DMS79 treated with DMSO at 0.1 percent for 48 hours (cell line): ENCODE measurements at regions not wholly inside any gene's neighbourhood (a gene's known extent, or its start where the extent isn't known, plus 50 kb on each side); places are given as distances from the start of the nearest gene placed in this dataset.
"Not testable (repeated sequence)": the region's sequence is repeated elsewhere in the genome, so short reads cannot be mapped to it uniquely, and the experiment has no call there.

Source experiments
- DNase-seq: peaks from one replicate; lab custom pipeline; 2025; lab: John Stamatoyannopoulos, UW

DNA sequence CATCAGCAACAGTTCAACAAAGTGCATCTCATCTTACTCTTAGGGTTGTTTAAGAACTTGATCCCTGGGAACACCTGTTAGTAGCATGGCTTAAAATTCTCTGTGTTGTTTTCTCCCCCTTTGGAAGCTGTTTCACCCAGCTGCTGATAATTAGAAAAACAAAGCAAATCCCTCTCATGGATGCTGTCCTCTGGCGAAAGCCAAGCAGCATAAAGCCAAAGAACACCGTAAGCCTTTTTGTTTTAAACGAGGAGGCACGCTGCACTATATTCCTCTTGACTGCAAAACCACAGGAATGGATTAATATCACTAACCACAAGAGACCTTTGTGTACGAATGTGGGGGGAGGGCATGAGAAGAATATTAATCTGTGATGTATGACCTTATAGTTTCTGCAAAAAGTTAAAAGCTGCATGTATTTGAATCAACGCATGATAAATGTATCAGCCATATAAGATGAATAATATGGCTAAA is 923.2 kb downstream of the LTN1 start:
- DNase-seq, result no peak

DNA sequence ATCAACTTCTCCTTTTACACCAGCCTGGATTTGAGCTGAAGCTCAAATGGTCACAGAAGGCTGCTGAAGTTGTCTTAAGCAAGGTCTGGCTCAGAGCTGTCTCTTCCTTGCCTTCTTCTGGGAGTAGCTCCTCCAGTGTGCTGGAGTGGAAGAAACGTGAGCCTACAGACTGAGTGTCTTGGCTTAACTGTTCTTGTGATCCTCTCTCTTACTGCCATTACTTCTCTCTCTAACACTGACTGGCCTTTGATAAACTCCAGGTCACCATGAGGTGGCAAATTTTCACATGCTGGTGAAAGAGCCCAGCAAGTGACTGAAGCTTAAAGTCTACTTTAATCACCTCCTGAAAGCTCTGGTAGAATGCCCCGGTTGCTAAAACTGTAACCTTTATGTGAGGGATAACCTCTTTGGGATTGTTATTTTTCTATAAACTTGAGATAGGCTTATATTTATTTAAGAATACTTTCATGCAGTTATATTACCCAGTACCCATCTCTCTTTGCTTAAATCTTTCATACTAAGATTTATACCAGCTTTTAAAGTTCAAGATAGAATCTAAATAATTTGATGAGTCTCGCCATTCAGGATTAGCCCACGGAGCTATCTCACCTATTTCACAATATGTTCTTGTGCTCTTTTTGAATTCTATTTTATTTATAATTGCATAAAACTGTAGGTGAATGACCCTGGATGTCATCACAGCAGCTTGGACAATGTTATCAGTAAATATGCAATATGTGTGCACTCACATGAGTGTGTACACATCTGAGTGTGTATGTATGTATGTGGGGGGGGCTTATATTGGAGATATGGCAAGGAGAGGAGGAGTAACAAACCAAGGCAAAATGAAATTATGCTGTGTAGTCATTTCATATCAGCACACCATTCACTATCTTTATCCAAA is 924.0 kb downstream of the LTN1 start:
- no peak for DNase-seq

DNA sequence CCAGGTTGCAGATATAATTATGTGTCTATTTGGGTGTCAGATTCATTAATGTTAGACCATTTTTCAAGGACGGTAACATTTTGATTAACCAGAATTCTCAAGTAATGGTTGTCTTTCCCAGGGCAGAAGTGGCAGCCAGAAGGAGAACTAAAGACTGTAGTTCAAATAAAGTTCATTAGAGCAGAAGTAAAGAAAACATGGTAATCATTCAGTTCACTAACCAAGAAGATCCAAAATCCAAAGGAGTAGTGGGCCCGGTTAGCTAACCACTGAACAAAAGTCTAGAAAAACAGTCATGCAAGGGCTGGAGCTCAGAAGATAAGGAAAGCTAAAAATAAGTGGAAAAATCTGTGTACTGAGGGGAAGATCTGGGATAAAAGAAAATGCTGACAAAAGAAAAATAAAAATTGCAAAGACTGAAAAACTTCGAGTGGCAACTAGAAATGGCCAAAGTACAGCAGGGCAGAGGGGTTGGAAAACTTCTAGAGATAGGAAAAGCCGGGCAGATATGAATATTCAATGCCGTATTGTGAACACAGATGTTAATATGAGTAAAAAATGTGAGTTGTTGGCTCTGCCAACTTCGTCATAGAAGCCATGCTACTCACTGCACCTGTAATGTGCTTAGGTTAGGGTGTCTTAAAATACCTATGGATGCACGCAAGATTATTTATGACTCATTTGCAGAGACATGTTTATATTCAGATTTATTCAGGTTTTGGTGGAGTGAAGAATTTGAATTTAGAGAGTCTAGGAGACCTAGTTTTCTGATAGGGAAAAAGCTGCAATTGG is 925.9 kb downstream of the LTN1 start:
- DNase-seq, result no peak

DNA sequence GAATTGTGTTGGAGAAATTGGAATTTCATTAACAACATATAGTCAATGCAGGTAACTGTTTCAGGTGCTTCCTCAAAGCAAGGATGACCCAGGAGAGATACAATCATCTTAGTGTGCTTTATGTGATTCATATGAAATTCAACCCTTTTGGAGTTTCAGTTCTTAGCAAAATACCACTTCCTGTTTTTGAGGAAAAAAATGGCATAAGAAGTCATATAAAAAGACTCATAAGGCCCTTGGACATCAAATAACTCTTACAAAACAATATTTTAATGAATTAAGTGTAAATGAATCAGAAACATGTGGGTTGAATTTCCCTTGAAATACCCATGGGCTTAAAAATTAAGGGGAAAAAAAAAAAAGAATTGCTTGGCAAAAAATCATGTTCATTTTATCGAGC is 926.6 kb downstream of the LTN1 start:
- no peak for DNase-seq

DNA sequence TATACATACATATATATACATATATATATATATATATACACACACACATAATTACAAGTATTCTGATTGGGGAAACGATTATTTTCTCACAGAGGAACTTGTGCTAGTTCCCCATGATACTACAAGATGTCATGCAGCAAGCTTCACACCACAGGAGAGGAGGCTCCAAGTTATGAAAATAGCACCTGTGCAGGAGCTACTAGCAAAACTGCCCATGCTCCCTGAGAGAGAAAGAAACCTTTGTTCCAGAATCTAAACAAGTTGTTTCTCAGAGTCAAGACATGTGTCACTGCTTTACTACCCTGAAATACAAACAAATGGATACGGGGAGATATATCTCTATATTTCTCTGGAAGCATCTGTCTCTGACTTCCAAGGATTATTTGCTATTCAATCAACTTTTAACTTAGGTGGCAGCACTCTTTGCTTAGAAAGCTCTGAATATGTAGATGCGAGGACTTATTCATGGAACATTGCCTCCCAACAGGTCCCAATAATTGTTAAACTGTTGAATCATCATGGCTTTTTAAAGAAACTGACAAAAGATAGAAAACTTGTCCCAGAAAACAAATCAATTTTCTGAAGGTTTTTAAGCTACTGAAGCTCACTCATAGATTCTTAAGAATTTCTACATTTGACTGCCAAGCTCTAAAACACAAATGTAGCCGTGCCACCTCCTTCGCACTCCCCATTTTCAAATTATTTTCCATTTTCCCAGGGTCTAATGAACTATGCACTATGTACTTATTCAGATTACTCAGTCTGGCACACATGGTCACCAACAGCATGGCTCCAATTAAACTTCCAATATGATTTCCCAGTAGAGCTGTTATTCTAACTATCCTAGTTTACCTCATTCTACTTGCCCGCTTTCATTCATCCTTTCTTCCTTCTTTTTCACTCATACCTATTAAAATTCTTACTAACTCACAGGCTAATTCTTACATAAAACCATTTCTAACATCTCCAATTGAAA is 929.1 kb downstream of the LTN1 start:
- no peak for DNase-seq

DNA sequence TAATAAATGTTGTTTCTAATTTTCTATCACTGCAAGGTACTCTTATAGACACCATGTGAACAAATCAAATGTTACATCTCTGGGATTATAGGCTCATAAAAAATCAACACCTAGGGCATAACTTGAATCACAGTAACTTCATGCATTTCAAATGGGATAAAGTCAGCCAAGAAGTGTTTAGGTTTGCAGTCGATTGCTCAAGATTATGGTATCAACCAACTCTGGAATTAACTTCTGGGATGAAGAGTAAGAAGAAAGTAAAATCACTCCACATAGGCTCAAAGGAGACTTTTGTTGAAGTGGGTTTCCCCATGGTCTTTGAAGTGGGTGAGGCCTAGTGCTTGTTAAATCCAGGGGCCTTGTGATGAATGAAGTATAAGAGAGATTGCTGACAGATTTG is 939.7 kb downstream of the LTN1 start:
- DNase-seq, result not testable (repeated sequence)

DNA sequence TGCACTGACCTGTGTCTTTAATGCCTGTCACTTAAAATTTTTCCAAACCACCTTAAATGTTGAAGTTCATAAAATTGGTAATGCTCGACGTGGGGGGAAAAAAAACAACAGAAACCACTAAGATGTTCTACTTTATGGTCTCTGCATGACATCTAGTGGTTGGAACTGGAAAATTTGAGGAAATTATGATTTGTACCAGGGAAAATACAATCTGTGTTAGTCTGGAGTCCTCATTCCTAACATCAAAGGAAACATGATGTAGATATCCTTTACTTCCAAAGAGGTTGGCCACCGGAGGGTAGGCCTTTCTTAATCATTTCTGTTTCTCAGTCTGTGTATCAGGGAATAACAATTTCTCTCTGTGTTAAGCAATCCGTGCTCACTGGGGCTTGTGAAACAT is 941.0 kb downstream of the LTN1 start:
- not testable (repeated sequence) for DNase-seq

DNA sequence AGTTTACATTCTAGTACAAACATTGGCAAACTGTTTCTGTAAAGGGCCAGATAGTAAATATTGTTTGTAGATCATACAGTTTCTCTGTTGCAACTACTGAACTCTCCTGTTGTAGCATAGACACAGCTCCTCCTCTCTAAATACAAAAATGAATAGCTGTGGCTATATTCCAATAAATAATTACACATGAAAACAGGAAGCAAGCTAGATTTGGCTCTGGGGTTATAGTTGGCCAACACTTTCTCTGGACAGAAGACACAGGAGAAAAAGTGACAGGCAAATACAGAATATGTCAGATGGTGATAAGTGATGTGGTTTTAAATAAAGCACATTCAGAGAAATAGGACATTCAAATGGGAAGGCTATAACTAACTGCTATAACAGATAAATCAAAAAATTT is 957.0 kb downstream of the LTN1 start:
- not testable (repeated sequence) for DNase-seq

DNA sequence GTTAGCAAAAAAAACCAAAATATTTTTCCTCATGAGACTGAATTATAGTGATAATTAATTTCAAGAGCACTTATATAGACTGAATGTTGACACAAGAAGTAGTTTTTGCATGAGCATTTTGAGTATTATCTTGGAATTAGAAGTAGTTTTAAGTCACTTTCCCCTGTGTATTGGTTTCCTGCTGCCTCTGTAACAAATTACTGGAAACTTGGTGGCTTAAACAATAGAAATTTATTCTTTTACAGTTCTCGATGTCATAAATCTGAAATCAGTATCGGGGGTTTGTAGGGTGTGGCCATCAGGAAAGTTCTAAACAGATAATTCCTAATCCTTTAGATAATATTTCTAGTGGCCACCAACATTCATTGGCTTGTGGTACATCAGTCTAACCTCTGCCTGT is 957.8 kb downstream of the LTN1 start:
- DNase-seq, result not testable (repeated sequence)

DNA sequence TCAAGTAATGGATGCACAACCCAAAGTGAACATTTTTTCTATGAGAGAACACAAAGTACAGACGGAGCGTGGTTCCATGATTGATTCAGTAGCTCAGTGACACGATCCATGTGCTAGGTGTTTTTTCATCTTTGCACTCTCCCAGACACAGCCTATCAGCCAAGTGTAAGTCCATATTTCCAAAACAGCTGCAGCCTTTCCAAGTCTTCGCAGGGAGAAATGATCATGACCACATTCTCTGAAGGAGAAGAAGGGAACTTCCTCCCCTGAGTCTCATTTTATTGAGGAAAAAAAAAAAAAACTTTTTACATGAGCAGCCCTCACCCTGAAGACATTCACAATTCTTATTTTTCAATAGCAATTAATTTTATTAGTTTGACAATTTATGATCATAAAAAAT is 958.3 kb downstream of the LTN1 start:
- not testable (repeated sequence) for DNase-seq

DNA sequence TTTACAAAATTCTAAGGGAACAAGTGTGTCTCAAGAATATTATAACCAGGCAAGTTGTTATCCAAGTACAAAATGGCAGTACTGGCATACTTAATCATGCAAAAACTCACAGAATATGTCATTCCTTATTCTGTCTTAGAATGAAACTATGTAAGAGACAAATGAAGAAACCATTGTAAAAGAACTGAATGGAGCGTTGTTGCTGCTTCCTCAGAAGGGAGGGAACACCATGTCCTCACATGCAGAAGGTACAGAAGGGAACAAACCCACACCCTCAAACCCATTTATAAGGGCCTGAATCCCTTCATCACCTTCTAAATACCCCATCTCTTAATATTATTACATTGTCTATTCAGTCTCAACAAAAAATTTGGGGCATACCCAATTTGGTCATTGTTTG is 960.0 kb downstream of the LTN1 start:
- not testable (repeated sequence) for DNase-seq

DNA sequence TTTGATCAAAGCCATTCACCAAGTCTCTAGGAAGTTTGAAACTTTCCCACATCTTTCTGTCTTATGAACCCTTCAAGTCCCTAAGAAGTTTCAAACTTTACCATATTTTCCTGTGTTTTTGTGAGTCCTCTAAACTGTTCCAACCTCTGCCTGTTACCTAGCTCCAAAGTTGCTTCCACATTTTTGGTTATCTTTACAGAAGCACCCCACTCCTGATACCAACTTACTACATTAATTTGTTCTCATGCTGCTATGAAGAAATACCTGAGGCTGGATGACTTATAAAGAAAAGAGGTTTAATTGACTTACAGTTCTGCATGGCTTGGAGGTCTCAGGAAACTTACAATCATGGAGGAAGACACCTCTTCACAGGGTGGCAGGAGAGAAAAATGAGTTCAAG is 961.6 kb downstream of the LTN1 start:
- not testable (repeated sequence) for DNase-seq

DNA sequence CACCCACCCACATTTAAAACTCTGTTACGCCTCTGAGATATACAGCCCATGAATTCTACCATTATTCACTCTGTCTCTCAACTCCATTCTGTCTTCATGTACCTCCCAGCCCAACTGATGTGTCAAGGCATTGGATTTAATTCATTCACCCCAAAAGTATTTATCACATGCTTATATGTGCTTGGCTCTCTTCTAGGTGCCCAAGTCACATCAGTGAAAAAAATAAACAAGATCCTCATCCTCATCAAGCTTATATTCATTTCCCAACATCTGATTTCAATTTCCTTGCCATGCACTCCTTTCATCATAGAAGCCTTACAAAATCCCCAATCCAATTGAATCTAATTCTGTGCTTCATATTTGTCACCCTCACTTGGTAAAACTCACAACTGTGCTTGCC is 967.6 kb downstream of the LTN1 start:
- DNase-seq, result no peak

DNA sequence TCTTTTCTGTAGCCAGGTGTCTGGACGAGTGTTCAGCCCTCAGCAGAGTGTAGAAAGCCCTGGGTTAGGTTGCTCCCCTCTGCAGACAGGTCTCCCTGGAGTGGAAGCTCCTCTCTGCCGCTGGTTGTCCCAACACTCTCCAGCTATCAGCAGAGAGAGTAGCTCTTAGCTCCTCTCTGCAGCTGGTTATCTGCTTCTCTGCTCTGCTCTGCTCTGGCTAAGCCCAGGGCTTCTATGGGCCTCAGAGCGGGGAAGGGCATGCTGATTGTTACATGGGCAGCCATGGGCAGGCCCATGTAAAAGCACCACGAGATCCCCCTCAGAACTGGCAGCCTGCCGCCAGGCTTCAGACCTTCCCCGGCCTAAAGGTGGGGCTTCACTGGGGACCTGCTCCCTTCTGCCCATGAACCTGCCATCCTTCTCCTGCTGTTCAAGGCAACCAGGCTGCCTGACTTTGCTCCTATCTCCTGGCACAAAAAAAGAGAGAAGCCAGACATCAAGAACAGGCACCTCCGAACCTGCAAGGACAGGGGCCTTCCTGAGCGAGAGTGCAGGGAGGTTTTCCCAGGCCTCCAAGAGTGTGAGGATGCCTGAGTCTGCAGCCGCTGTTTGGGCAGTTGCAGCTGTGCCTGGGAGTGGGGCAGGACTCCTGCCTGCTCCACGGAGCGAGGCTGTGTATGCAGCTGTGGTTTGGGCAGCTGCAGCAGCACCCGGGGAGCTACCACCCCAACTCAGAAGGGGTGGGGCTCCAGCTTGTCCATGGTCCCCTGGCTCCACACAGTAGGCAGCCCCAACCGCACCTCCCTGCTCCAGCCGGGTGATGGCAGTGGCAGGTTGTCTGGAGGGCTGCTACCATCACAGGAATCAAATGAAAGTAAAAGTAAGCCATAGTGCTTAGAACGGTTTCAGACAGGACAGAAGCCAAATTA is 973.7 kb downstream of the LTN1 start:
- no peak for DNase-seq

DNA sequence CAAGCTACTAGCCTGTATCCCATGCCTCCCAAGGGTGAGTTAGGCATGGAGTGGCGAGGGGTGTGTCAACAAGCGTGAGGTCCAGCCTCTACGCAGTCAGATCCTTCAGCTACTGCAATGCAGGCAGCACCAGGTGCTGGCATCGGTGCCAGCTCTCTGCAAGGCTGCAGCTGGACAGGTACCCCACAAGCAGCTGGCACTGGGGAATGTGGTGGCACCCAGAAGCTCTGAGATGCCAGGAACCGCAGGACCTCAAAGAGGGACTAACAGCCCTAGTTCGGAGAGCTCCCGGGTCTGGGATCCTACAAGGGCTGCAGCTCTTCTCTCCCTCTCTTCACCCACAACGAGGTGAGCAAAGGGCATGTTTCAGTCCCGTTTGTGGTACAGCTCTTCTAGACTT is 974.5 kb downstream of the LTN1 start:
- DNase-seq, result no peak

DNA sequence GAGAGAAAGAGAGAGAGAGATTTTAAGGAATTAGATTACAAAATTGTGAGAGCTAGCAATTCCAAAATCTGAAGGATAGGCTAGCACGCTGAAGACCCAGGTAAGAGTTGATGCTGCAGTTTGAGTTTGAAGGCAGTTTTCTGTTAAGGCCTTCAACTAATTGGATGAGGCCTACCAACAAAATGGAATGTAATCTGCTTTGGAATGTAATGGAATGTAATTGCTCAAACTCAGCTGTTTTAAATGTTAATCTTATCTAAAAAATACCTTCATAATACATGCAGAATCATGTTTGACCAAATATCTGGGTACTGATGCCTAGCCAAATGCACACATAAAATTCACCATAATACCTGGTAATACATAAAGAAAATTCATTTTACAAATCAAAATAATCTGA is 976.1 kb downstream of the LTN1 start:
- DNase-seq, result no peak

DNA sequence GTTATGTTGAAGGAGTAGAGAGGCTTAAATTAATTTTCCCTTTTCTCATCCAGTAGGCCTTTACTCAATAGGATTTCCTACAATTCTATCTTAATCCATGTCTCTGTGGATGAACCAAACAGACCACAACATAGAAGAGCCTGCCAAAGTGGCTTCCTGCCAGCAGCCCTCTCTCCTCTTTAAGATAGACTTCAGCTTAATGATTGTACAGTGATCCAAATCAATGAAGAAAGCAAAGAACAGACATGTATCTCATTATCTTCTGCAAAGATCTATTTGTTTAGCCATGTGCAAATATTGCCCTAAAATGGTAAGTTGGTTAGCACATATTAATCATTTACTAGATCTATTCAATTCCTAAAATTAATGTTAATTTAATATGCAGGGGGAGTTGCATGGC is 979.6 kb downstream of the LTN1 start:
- DNase-seq, result not testable (repeated sequence)

DNA sequence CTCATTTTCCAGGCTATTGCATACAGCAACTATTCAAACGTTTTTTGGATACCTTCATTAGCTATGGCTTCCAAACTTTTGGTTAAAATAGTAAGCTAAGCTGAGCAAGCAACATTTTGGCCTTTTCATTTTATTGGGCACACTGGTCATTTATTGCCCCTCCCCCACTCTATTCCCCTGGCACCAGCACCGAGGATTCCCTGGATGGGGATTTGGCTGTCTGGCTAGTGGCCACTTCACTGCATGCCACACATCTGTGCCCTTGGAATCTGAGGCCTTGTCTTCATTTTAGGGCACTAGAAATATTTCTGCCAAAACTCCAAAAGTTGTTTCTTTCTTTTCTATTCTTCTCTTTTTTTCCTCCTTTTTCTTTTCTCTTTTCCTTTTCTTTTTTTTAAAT is 980.7 kb downstream of the LTN1 start:
- DNase-seq, result not testable (repeated sequence)

DNA sequence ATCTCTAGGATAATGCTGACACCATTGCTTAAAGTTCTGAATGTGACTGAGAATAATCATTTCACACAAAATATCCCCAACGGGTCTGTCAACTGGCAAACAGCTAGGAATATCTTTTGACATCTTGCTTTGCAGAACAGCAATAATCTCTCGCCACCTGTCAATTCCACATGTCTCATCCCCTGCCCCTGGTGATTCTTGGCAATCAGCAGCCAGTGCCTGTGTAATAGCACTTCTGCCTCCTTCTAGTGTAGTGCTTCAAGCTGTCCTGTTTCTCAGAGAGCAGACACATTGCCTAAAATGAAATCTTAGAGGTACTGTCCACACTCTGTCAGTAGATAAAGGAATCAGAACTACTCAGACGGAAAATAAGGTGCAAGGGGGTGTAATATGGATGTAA is 984.4 kb downstream of the LTN1 start:
- not testable (repeated sequence) for DNase-seq

DNA sequence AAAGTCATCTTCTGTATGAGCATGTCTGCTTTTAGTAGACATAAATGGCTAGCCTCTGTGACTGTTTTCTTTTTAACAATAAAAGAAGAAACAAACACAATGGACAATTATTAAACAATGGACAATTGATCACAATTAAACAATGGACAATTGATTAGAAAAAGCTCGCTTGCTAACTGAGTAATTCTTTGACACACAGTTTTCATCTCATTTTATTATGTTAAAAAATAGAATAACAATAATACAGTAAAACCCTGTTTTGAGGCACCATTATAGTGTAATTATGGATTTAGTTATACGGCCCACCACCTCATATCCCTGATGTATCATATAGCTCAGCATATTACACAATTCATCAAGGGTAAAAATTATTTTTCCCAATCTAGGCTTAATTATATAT is 989.0 kb downstream of the LTN1 start:
- not testable (repeated sequence) for DNase-seq

DNA sequence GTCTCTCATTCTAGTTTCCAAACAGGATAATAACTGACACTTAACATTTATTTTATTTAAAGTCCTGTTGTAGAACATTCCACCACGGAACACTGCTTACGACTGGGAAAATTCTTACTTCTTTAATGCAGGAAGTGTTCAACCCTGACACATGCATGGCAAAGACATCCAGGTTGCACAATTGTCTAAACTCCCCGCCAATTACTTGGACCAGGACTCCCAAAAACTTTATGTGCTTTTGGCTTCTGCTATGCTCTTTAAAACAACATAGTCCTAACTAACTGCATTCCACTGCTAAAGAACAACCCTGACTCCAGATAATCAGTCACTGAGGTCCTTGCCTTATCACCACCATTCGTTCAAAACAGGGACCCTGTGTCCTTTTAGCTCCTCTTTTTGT is 995.8 kb downstream of the LTN1 start:
- DNase-seq, result not testable (repeated sequence)
